Loucy (cell line): ENCODE measurements at regions not wholly inside any gene's neighbourhood (a gene's known extent, or its start where the extent isn't known, plus 50 kb on each side); places are given as distances from the start of the nearest gene placed in this dataset.

Source experiments
- H2AFZ ChIP-seq: fragments of 200-600 bp; sonication (generic); 2 replicates; pipeline ENCODE4 v1.6.0; 2016; ENCODE audit warnings: antibody characterized with exemption, mild to moderate bottlenecking, low read length, moderate library complexity
- H3F3A ChIP-seq: fragments of 200-600 bp; 2 replicates; pipeline ENCODE4 v1.6.0; 2016; ENCODE audit warnings: antibody characterized with exemption, low read depth, mild to moderate bottlenecking
- H3K27me3 ChIP-seq: fragments of 200-600 bp; sonication (generic); 2 replicates; pipeline ENCODE4 v1.6.1; 2014; ENCODE audit warnings: low read length, mild to moderate bottlenecking; ENCODE audit not compliant: insufficient read depth, poor library complexity, severe bottlenecking
- H3K36me3 ChIP-seq: fragments of 200-600 bp; sonication (generic); 2 replicates; pipeline ENCODE4 v1.6.1; 2016; ENCODE audit warnings: low read length; ENCODE audit not compliant: insufficient read depth
- H3K4me1 ChIP-seq: fragments of 200-600 bp; sonication (generic); 2 replicates; pipeline ENCODE4 v1.5.1; 2014; ENCODE audit warnings: low read length, mild to moderate bottlenecking; ENCODE audit not compliant: insufficient read depth, poor library complexity, severe bottlenecking
- H3K4me2 ChIP-seq: fragments of 200-600 bp; sonication (generic); 2 replicates; pipeline ENCODE4 v1.6.0; 2014; ENCODE audit warnings: antibody characterized with exemption, low read length, low read depth, mild to moderate bottlenecking; ENCODE audit not compliant: poor library complexity, severe bottlenecking
- H3K4me3 ChIP-seq: fragments of 200-600 bp; sonication (generic); 2 replicates; pipeline ENCODE4 v1.5.1; 2014; ENCODE audit warnings: low read length, mild to moderate bottlenecking, mixed read lengths; ENCODE audit not compliant: poor library complexity, severe bottlenecking
- H3K79me2 ChIP-seq: fragments of 200-600 bp; sonication (generic); 2 replicates; pipeline ENCODE4 v1.6.1; 2014; ENCODE audit warnings: low read length; ENCODE audit not compliant: insufficient read depth
- H3K9ac ChIP-seq: fragments of 200-600 bp; sonication (generic); 2 replicates; pipeline ENCODE4 v1.6.0; 2014; ENCODE audit warnings: mild to moderate bottlenecking, low read depth, low read length, moderate library complexity; ENCODE audit not compliant: poor library complexity, severe bottlenecking
- H3K9me2 ChIP-seq: fragments of 200-600 bp; sonication (generic); replicated peaks from 2 replicates; pipeline ENCODE4 v1.6.1; 2016; ENCODE audit warnings: low read depth, low read length, mixed read lengths
- H3K9me3 ChIP-seq: fragments of 200-600 bp; sonication (generic); 2 replicates; pipeline ENCODE4 v1.6.1; 2014; ENCODE audit warnings: mild to moderate bottlenecking, antibody characterized with exemption, low read length, low read depth; ENCODE audit not compliant: insufficient read depth
- H4K20me1 ChIP-seq: fragments of 200-600 bp; sonication (generic); 2 replicates; pipeline ENCODE4 v1.6.0; 2014; ENCODE audit warnings: antibody characterized with exemption, low read length, mild to moderate bottlenecking; ENCODE audit not compliant: insufficient read depth, poor library complexity, severe bottlenecking
- CTCF ChIP-seq: fragments of 200-600 bp; sonication (generic); conservative IDR thresholded peaks from 2 replicates; pipeline ENCODE4 v1.5.1; 2014; ENCODE audit warnings: mild to moderate bottlenecking, antibody characterized with exemption, low read length
- EZH2phosphoT487 ChIP-seq: fragments of 200-600 bp; IDR thresholded peaks from 2 replicates; pipeline ENCODE4 v1.6.1; 2018; ENCODE audit warnings: antibody characterized with exemption, mild to moderate bottlenecking, moderate library complexity, borderline replicate concordance

DNA sequence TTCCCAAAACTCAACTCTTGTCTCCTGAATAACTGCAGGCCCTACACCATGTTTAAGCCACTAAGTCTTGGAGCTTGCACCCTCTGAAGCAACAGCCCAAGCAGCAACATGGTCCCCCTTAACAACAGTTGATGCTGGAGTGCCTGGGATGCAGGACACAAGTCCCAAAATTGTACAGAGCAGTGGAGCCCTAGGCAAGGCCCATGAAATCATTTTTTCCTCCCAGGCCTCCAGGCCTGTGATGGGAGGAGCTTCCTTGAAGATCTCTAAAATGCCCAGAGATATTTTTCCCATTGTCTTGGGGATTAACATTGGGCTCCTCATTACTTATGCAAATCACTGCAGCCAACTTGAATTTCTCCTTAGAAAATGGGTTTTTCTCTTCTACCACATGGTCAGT is 311.9 kb upstream of the EPHA3 start:
- no peak overlapping the region for H3K9ac ChIP-seq
- no peaks in the 10 kb centered on the region for H3K9me2 ChIP-seq
- H3F3A ChIP-seq, result no peaks in the 10 kb centered on the region
- H3K4me3 ChIP-seq, result no peak overlapping the region
- no peaks in the 10 kb centered on the region for H3K36me3 ChIP-seq
- H3K4me1 ChIP-seq, result no peaks in the 10 kb centered on the region
- no peaks in the 10 kb centered on the region for H3K79me2 ChIP-seq
- no peak overlapping the region for H3K4me2 ChIP-seq
- H4K20me1 ChIP-seq, result no peaks in the 10 kb centered on the region
- peaks cover 6% of the 10 kb centered on the region; the same call in 1 of the 2 replicates for H3K9me3 ChIP-seq
- no peak for TF ChIP-seq CTCF
- no peak for TF ChIP-seq EZH2phosphoT487
- H3K27me3 ChIP-seq, result no peaks in the 10 kb centered on the region
- no peak overlapping the region for H2AFZ ChIP-seq

DNA sequence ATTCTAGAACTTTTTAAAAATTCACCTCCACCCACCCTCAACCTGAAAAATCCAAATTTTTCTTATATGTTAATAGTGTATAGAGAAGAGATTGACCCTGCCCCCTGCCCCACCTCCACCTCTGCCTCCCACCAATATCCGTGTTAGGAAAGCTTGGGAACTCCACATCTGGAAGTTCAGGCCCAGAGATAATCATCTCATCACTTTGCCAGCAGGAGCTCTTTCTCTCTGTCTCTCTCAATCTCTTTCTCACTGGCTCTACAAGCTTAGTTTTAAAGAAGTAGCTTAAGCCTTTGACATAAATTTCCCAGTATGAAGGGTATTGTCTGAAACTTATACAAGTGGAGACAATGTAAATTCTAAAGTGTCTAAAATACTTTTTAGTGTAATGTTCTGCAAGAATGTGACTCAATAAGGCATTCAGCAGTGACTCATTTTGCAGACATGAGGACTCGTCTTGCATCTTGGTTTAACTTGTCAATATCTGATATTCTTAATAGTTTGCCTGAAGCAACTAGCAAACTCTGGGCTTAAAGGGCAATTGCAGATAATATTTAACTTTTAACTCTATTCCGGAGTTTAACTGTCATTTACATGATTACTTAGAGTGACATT is 299.8 kb upstream of the EPHA3 start:
- Histone ChIP-seq H3K4me3 (no peak overlapping the region), H3K4me2 (no peak overlapping the region), H4K20me1 (no peaks in the 10 kb centered on the region), H3K36me3 (no peaks in the 10 kb centered on the region), H3K4me1 (no peaks in the 10 kb centered on the region), H3K79me2 (no peaks in the 10 kb centered on the region), H2AFZ (no peak overlapping the region), H3F3A (no peaks in the 10 kb centered on the region), H3K27me3 (no peaks in the 10 kb centered on the region), H3K9ac (no peak overlapping the region), H3K9me3 (no peaks in the 10 kb centered on the region), H3K9me2 (no peaks in the 10 kb centered on the region)
- no peak for TF ChIP-seq CTCF
- no peak for TF ChIP-seq EZH2phosphoT487

- no peaks in the 10 kb centered on the region for H3K27me3 ChIP-seq
- no peak overlapping the region for H3K4me3 ChIP-seq
- H2AFZ ChIP-seq, result no peak overlapping the region
- no peak overlapping the region for H3K9ac ChIP-seq
- H4K20me1 ChIP-seq, result no peaks in the 10 kb centered on the region
- no peak overlapping the region for H3K4me2 ChIP-seq
- no peaks in the 10 kb centered on the region for H3K9me3 ChIP-seq
- TF ChIP-seq CTCF (no peak), EZH2phosphoT487 (no peak)
- no peaks in the 10 kb centered on the region for H3K36me3 ChIP-seq
- no peaks in the 10 kb centered on the region for H3F3A ChIP-seq
- H3K79me2 ChIP-seq, result no peaks in the 10 kb centered on the region
- no peaks in the 10 kb centered on the region for H3K4me1 ChIP-seq
- no peaks in the 10 kb centered on the region for H3K9me2 ChIP-seq
Observed at GRCh38 chr3:88809993-88810392, 297.4 kb upstream of the EPHA3 start.
